ENCODE measurements at regions not wholly inside any gene's neighbourhood (a gene's known extent, or its start where the extent isn't known, plus 50 kb on each side); places are given as distances from the start of the nearest gene placed in this dataset.

GRCh38 chr3:193754719-193755118, 161.7 kb downstream of the OPA1 start:
- no peak for DNase-seq (ENCODE audit: low spot score)

- DNase-seq (ENCODE audit: low spot score) = no peak
These were observed 163.5 kb downstream of the OPA1 start for GRCh38 chr3:193756536-193756935.

- DNase-seq (ENCODE audit: low spot score) = no peak
These were observed 164.4 kb downstream of the OPA1 start for GRCh38 chr3:193757457-193757856.

- no peak for DNase-seq (ENCODE audit: low spot score)
These were observed 169.0 kb downstream of the OPA1 start for GRCh38 chr3:193761969-193762368.

GRCh38 chr3:193762657-193763056, 169.6 kb downstream of the OPA1 start:
- DNase-seq (ENCODE audit: low spot score) = no peak

- DNase-seq (ENCODE audit: low spot score) = no peak
These were observed 172.0 kb downstream of the OPA1 start for GRCh38 chr3:193764959-193765358.

GRCh38 chr3:193767353-193768069, 174.5 kb downstream of the OPA1 start:
- DNase-seq (ENCODE audit: low spot score) = no peak

GRCh38 chr3:193768070-193768394, 175.0 kb downstream of the OPA1 start:
- no peak for DNase-seq (ENCODE audit: low spot score)

- DNase-seq (ENCODE audit: low spot score) = no peak
These were observed 176.4 kb downstream of the OPA1 start for GRCh38 chr3:193769437-193769836.

- DNase-seq (ENCODE audit: low spot score) = no peak
These were observed 178.1 kb downstream of the OPA1 start for GRCh38 chr3:193771011-193771652.

- no peak for DNase-seq (ENCODE audit: low spot score)
These were observed 178.8 kb downstream of the OPA1 start for GRCh38 chr3:193771653-193772421.

GRCh38 chr3:193772422-193772763, 179.4 kb downstream of the OPA1 start:
- DNase-seq (ENCODE audit: low spot score) = no peak

GRCh38 chr3:193773266-193774220, 180.5 kb downstream of the OPA1 start:
- no peak for DNase-seq (ENCODE audit: low spot score)

- DNase-seq (ENCODE audit: low spot score) = no peak
These were observed 181.4 kb downstream of the OPA1 start for GRCh38 chr3:193774272-193774915.

- DNase-seq (ENCODE audit: low spot score) = no peak
These were observed 181.9 kb downstream of the OPA1 start for GRCh38 chr3:193774916-193775285.

GRCh38 chr3:193775421-193776077, 182.5 kb downstream of the OPA1 start:
- no peak for DNase-seq (ENCODE audit: low spot score)

- DNase-seq (ENCODE audit: low spot score) = peak; percentile 33
These were observed 183.8 kb downstream of the OPA1 start for GRCh38 chr3:193776626-193777358.

- no peak for DNase-seq (ENCODE audit: low spot score)
These were observed 184.5 kb downstream of the OPA1 start for GRCh38 chr3:193777524-193777923.

- DNase-seq (ENCODE audit: low spot score) = no peak
These were observed 185.7 kb downstream of the OPA1 start for GRCh38 chr3:193778676-193779075.

- DNase-seq (ENCODE audit: low spot score) = no peak
These were observed 186.9 kb downstream of the OPA1 start for GRCh38 chr3:193779933-193780332.

All from germinal center (tissue), 1 donor.